ENCODE measurements at regions not wholly inside any gene's neighbourhood (a gene's known extent, or its start where the extent isn't known, plus 50 kb on each side); places are given as distances from the start of the nearest gene placed in this dataset.

GRCh38 chr3:150069633-150070032 is 98.9 kb upstream of the PFN2 start:
- TF ChIP-seq EP300 (IDR thresholded peaks at IDR 0.05): no peak
- TF ChIP-seq POLR2A (IDR thresholded peaks at IDR 0.05; ENCODE audit: low read depth): no peak
- peak; percentile 29 for DNase-seq (ENCODE audit: extremely low spot score)
- H3K27me3 ChIP-seq: no peaks in the 10 kb centered on the region
- H3K36me3 ChIP-seq: no peaks in the 10 kb centered on the region
- WGBS: 93% methylated on average over 1 of the region's 1 CpG
- H3K4me1 ChIP-seq: no peaks in the 10 kb centered on the region
- H3K27ac ChIP-seq (replicated peaks in 1 of 4): no peak overlapping the region
- no peak overlapping the region for H3K4me3 ChIP-seq
- no peaks in the 10 kb centered on the region for H3K9me3 ChIP-seq
- intact Hi-C loops (cut with DNase I): no loop called here

- H3K4me1 ChIP-seq: no peaks in the 10 kb centered on the region
- intact Hi-C loops (cut with DNase I): no loop called here
- TF ChIP-seq EP300 (IDR thresholded peaks at IDR 0.05): no peak
- no peak for TF ChIP-seq POLR2AphosphoS5 (IDR thresholded peaks at IDR 0.05)
- TF ChIP-seq CTCF (IDR thresholded peaks at IDR 0.05): no peak
- TF ChIP-seq POLR2A (IDR thresholded peaks at IDR 0.05; ENCODE audit: low read depth): no peak
- WGBS: 38% methylated on average over 1 of the region's 1 CpG
- no peaks in the 10 kb centered on the region for H3K9me3 ChIP-seq
- DNase-seq (ENCODE audit: extremely low spot score): peak; percentile 53
- no peak overlapping the region for H3K4me3 ChIP-seq
- H3K27ac ChIP-seq (replicated peaks in 1 of 4): no peak overlapping the region
- H3K36me3 ChIP-seq: no peaks in the 10 kb centered on the region
- H3K27me3 ChIP-seq: no peaks in the 10 kb centered on the region
Observed at GRCh38 chr3:150069154-150069527, 98.4 kb upstream of the PFN2 start.

GRCh38 chr3:150068440-150069153 is 97.9 kb upstream of the PFN2 start:
- DNase-seq (ENCODE audit: extremely low spot score): peak; percentile 75
- Histone ChIP-seq H3K4me3 (no peak overlapping the region), H3K27ac (replicated peaks in 1 of 4) (no peak overlapping the region), H3K36me3 (no peaks in the 10 kb centered on the region), H3K9me3 (no peaks in the 10 kb centered on the region), H3K4me1 (no peaks in the 10 kb centered on the region), H3K27me3 (no peaks in the 10 kb centered on the region)
- intact Hi-C loops (cut with DNase I): no loop called here
- TF ChIP-seq POLR2A (IDR thresholded peaks at IDR 0.05; ENCODE audit: low read depth) (no peak), POLR2AphosphoS5 (IDR thresholded peaks at IDR 0.05) (no peak), CTCF (IDR thresholded peaks at IDR 0.05) (no peak), EP300 (IDR thresholded peaks at IDR 0.05) (no peak)
- 90% methylated on average over 7 of the region's 7 CpGs for WGBS

- 89% methylated on average over 3 of the region's 3 CpGs for WGBS
- intact Hi-C loops (cut with DNase I): no loop called here
- DNase-seq (ENCODE audit: extremely low spot score): peak; percentile 89
- no peaks in the 10 kb centered on the region for H3K27me3 ChIP-seq
- TF ChIP-seq EP300 (IDR thresholded peaks at IDR 0.05) (no peak), POLR2AphosphoS5 (IDR thresholded peaks at IDR 0.05) (no peak), POLR2A (IDR thresholded peaks at IDR 0.05; ENCODE audit: low read depth) (no peak), CTCF (IDR thresholded peaks at IDR 0.05) (no peak)
- H3K4me1 ChIP-seq: peaks cover 0 to 8% (median 1%) of the 10 kb centered on the region in 4 donors
- no peaks in the 10 kb centered on the region for H3K9me3 ChIP-seq
- H3K4me3 ChIP-seq: no peak overlapping the region
- H3K27ac ChIP-seq (replicated peaks in 1 of 4): no peak overlapping the region
- H3K36me3 ChIP-seq: no peaks in the 10 kb centered on the region
Observed at GRCh38 chr3:150067561-150067960, 96.9 kb upstream of the PFN2 start.

GRCh38 chr3:150064971-150065370 is 94.3 kb upstream of the PFN2 start:
- TF ChIP-seq POLR2AphosphoS5 (IDR thresholded peaks at IDR 0.05) (no peak), POLR2A (IDR thresholded peaks at IDR 0.05; ENCODE audit: low read depth) (no peak), CTCF (IDR thresholded peaks at IDR 0.05) (no peak), EP300 (IDR thresholded peaks at IDR 0.05) (no peak)
- DNase-seq (ENCODE audit: extremely low spot score): no peak
- Histone ChIP-seq H3K4me3 (no peak overlapping the region), H3K27ac (replicated peaks in 1 of 4) (no peak overlapping the region), H3K4me1 (peaks cover 8 to 23% (median 13%) of the 10 kb centered on the region in 4 donors), H3K27me3 (no peaks in the 10 kb centered on the region), H3K36me3 (no peaks in the 10 kb centered on the region), H3K9me3 (no peaks in the 10 kb centered on the region)
- intact Hi-C loops (cut with DNase I): no loop called here
- 96% methylated on average over 2 of the region's 2 CpGs for WGBS
